ENCODE measurements at regions not wholly inside any gene's neighbourhood (a gene's known extent, or its start where the extent isn't known, plus 50 kb on each side); places are given as distances from the start of the nearest gene placed in this dataset.
"Not testable (repeated sequence)": the region's sequence is repeated elsewhere in the genome, so short reads cannot be mapped to it uniquely, and the experiment has no call there.

DNA sequence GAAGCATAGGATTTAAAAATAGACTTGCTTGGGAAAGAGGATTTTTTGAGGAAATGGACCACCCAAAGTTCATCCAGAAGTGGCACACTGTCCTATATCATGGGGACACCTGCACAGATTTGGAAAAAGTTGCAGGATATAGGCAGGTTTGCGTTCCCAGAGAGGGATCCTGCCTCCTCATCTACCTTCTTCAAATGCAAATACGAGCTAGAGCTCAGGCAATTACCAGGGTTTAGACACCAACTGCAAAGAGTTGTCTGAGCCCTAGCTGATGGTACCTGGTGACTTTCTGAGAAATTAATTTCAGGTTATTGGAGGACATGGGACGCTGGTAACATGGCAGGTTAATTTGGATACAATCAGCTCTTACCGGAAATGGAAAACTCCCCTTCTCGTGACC is 423.7 kb upstream of the MTPN start:
- DNase-seq = no peak

DNA sequence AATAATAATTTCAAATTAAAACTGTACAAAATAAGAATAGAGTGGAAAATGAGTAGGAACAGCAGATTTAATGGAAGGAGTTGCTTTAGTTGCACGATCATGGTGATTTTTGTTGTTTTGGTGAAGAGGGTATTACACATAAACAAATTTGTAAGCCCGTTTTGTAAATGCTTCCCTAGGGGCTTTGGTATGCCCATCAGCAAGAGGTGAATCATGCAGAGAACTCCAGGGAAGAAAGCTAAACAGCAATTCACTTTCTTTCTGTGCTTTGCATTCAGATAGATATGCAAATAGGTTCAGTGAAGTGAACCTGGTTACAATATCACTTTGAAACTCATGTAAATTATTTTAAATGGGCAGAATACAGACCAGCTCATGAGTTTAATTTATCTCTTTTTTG is 422.2 kb upstream of the MTPN start:
- no peak for DNase-seq

- no peak for DNase-seq
These were observed 415.7 kb upstream of the MTPN start for GRCh38 chr7:136392856-136393255.

DNA sequence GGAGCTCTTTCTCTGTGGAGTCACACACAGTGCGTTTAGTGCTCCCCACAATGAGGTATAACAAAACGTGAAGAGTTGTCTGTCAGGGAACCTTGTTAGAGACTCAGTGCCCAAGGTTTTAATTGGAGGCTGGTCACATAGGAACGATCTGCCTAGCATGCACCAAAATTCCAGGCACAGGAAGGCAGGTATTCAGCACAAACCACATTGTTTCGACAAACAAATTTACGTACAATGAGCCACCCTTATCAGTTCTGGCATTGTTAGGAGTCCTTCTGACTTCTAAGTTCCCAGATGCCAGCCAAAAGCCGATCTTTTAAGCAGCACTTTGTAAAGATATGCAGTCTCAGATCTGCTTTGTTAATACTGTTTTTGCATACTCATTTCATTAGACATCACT is 414.2 kb upstream of the MTPN start:
- no peak for DNase-seq

DNA sequence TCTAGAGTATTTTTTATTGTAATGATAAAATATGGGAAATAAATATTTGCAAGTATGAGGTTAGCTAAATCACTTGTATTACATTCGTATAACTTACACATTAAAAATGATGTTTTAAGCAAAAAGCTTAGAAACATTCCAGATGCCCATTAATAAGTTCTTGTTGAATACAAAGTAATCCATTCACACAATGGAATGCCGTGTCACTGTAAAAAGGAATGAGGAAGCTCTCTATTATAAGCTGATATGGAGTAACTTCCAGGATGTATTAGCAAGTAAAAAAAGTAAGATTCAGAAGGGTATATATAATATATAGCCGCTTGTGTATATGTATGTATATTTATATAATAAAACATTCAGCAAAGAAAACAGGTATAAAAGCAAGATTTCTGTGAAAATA is 412.8 kb upstream of the MTPN start:
- no peak for DNase-seq

- DNase-seq = no peak
These were observed 409.7 kb upstream of the MTPN start for GRCh38 chr7:136386876-136387275.

DNA sequence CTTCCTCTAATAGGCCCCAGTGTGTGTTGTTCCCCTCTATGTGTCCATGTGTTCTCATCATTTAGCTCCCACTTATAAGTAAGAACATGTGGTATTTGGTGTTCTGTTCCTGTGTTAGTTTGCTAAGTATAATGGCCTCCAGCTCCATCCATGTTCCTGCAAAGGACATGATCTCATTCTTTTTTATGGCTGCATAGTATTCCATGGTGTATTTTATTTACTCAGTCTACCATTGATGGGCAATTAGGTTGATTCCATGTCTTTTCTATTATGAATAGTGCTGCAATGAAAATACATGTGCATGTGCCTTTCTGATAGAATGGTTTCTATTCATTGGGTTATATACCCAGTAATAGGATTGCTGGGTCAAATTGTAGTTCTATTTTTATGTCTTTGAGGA is 394.2 kb upstream of the MTPN start:
- not testable (repeated sequence) for DNase-seq

DNA sequence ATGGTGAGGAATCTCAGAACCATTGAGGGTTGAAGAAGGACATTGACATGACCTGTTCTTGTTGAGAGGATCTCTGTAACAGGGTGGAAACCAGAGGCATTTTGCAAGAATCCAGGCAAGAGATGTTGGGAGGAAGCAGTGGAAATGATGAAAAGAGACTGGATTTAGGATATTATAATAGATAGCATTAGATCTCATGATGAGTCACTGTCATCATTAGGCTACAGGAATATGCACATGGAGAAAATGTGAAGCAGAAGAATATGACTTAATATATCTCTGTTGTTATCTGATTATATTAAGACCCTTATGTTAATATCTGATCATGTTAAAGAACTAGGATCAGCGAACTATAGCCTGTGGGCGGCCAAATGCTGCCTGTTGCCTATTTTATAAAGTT is 393.0 kb upstream of the MTPN start:
- DNase-seq = no peak

DNA sequence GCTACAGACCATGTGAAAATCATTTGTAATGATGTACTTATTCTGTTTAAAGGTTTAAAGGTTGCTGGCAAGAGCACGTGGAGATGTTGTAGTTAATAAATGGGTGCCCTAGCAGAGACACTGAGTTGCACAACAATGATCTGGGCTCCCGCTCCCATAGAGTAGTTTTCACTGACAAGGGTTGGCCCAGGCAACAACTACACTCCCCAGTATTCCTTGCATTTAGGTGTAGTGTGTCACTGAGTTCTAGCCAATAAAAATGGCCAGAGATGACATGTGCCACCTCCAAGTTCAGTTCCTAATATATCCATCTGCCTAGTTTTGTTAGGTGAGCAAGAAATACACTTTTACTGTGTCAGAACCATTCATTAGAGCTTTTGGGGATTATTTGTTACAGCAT is 392.1 kb upstream of the MTPN start:
- no peak for DNase-seq

DNA sequence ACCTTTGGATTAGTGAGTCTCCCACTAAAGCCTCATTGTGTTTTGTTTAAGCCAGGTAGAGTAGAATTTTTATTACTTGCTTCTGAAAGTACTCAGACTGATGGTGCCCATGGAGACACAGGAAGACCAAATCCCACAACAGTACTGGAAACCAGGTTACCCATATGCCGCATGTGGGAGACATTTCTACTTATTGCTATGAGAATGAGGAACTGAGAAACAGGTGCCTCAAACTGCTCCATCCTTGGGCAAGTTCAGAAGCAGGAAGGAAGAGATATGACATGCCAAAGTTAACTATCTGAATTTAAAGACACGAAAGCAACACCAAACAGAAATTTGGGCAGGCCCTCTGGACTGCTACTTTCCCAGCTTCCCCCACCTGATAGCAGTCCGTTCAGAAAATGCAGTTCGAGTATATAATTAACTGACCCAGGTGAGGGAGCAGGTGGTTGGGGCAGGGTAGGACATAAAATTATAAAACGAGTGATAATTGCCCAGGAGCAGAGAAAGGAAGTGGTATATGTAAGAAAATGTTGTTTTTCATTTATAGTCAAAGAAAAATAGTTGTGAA is 382.3 kb upstream of the MTPN start:
- no peak for DNase-seq

DNA sequence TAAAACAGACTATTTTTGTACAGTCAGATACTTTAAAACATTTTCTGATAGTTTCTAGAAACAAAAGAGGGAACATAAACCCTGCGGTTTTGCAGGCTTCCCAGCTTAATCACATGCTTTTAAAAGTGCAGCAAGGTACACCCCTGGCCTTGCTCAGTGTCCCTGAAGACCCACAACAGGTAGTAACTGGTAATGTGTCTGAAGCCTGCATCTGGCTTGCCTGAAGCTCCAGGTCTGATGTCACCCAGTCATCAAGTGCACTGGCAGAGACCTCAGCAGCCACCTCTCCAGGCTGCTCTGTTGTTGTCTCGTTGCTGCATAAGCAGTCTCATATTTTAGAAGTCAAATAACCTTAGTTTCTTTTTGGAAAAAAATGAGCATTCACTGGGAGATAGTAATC is 376.1 kb upstream of the MTPN start:
- DNase-seq = no peak

GRCh38 chr7:136348542-136349192 is 371.5 kb upstream of the MTPN start:
- DNase-seq = no peak

DNA sequence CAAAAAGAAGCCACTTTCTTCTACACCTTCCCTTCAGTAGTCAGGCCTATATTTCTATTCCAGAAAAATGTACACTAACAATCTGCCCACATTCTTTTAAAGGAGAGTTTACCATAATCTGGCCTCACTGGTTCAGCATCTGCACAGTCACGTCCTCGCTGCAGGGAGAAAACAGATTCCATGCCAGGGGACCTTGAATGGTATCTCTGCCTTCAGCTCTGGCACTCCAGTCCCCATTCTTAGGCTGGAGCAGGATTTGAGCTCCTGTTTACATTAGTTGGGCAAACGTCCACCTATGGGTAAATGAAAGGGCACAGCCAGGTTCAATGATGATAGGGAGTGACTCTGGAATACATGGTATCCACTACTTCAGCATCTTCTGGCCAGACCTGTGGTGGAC is 371.0 kb upstream of the MTPN start:
- no peak for DNase-seq

GRCh38 chr7:136347488-136347887 is 370.3 kb upstream of the MTPN start:
- DNase-seq = no peak

GRCh38 chr7:136342251-136342650 is 365.1 kb upstream of the MTPN start:
- DNase-seq = no peak

- no peak for DNase-seq
These were observed 362.3 kb upstream of the MTPN start for GRCh38 chr7:136339464-136339863.

DNA sequence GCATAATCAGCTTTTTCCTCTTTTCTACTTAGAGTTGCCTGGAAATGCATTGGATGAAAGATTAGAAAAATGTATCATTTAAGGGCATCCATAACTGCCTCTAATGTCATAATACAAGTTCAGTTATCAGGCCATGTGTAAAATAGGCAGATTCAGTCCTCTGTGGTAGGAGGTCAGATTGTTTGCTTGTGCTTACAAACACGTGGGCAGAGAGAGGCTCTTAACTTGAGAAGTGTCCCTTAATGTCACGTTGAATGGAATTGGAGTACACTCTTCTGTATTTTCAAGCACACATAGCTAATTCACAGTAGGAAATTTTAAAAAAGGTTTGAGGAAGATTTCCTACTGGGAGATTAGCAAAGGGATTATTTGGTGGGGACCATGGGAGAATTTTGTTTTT is 359.8 kb upstream of the MTPN start:
- no peak for DNase-seq

DNA sequence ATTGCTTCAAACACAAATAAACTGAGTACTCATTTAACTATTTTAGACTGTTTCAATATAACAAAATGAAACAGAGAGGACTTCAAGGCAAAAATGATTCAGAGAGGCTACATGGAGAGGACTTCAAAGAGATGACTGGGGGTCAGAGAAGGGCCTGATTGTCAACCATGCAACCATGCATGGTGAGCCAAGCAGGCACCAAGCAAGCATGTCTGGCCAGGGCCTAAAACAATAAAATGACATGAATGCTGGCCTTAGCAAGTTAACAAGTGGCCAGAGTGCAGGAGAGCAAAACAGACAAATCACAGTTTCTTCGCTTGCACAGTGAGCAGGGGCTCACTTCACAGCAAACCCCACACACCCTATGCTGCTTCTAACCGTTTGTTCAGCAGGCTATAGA is 356.5 kb upstream of the MTPN start:
- DNase-seq = no peak

- DNase-seq = no peak
These were observed 349.0 kb upstream of the MTPN start for GRCh38 chr7:136326045-136326609.

GRCh38 chr7:136325578-136325977 is 348.4 kb upstream of the MTPN start:
- no peak for DNase-seq

DNA sequence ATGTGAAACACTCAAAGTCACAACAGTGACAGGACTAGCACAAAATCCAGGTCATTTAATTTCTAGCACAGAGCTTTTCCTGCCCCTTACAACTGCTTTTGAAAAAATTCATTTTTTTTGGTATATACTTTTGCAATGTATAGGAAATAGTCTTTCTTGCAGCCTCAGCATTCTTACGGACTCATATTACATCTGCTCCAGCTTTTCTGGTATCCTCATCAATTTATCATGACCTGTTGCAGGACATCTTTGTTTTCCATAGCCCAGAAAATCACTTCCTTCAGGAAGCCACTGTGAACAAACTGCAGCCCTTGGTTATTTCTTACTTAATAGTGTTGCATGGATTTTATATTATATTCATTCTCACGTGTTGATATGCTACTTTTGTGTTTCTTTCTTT is 347.9 kb upstream of the MTPN start:
- no peak for DNase-seq

- DNase-seq = no peak
These were observed 347.0 kb upstream of the MTPN start for GRCh38 chr7:136324073-136324704.

DNA sequence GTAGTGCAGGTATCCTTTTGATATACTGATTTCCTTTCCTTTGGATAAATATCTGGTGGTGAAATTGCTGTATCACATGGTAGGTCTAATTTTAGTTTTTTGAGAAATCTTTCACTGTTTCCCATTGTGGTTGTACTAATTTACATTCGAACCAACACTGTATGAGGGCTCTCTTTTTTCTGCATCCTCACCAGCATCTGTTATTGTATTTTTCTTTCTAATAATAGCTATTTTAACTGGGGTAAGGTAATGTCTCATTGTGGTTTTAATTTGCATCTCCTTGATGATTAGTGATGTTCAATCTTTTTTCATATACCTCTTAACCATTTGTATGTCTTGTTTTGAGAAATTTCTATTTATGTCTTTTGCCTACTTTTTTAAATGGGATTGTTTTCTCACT is 335.4 kb upstream of the MTPN start:
- DNase-seq = no peak

- no peak for DNase-seq
These were observed 332.2 kb upstream of the MTPN start for GRCh38 chr7:136309407-136309806.

- no peak for DNase-seq
These were observed 331.1 kb upstream of the MTPN start for GRCh38 chr7:136308230-136308629.

All from activated CD4-positive, CD25-positive, alpha-beta regulatory T cell (primary cell).